ENCODE measurements at regions not wholly inside any gene's neighbourhood (a gene's known extent, or its start where the extent isn't known, plus 50 kb on each side); places are given as distances from the start of the nearest gene placed in this dataset.
"Not testable (repeated sequence)": the region's sequence is repeated elsewhere in the genome, so short reads cannot be mapped to it uniquely, and the experiment has no call there.

GRCh38 chr10:8128511-8128910 lies 74.0 kb downstream of the GATA3 start:
- no peak for DNase-seq (ENCODE audit: low spot score)

- DNase-seq (ENCODE audit: low spot score), result no peak
These were observed 75.0 kb downstream of the GATA3 start for GRCh38 chr10:8129438-8129837.

- DNase-seq (ENCODE audit: low spot score), result peak; percentile 30
These were observed 76.8 kb downstream of the GATA3 start for GRCh38 chr10:8130973-8131911.

- DNase-seq (ENCODE audit: low spot score), result no peak
These were observed 78.7 kb downstream of the GATA3 start for GRCh38 chr10:8133146-8133545.

GRCh38 chr10:8136736-8137135 lies 82.2 kb downstream of the GATA3 start:
- DNase-seq (ENCODE audit: low spot score), result no peak

- no peak for DNase-seq (ENCODE audit: low spot score)
These were observed 82.8 kb downstream of the GATA3 start for GRCh38 chr10:8137272-8137681.

GRCh38 chr10:8137726-8138125 lies 83.2 kb downstream of the GATA3 start:
- DNase-seq (ENCODE audit: low spot score), result no peak

GRCh38 chr10:8138471-8138870 lies 84.0 kb downstream of the GATA3 start:
- DNase-seq (ENCODE audit: low spot score), result peak; percentile 42

- DNase-seq (ENCODE audit: low spot score), result no peak
These were observed 90.0 kb downstream of the GATA3 start for GRCh38 chr10:8144496-8144895.

GRCh38 chr10:8146650-8147049 lies 92.2 kb downstream of the GATA3 start:
- DNase-seq (ENCODE audit: low spot score), result no peak

- DNase-seq (ENCODE audit: low spot score), result no peak
These were observed 95.5 kb downstream of the GATA3 start for GRCh38 chr10:8149991-8150390.

GRCh38 chr10:8150401-8150905 lies 96.0 kb downstream of the GATA3 start:
- no peak for DNase-seq (ENCODE audit: low spot score)

GRCh38 chr10:8151086-8151485 lies 96.6 kb downstream of the GATA3 start:
- DNase-seq (ENCODE audit: low spot score), result no peak

- DNase-seq (ENCODE audit: low spot score), result no peak
These were observed 102.4 kb downstream of the GATA3 start for GRCh38 chr10:8156918-8157317.

- no peak for DNase-seq (ENCODE audit: low spot score)
These were observed 103.9 kb downstream of the GATA3 start for GRCh38 chr10:8158193-8159071.

- no peak for DNase-seq (ENCODE audit: low spot score)
These were observed 105.1 kb downstream of the GATA3 start for GRCh38 chr10:8159341-8160165.

GRCh38 chr10:8163824-8164223 lies 109.3 kb downstream of the GATA3 start:
- DNase-seq (ENCODE audit: low spot score), result no peak

- DNase-seq (ENCODE audit: low spot score), result not testable (repeated sequence)
These were observed 110.2 kb downstream of the GATA3 start for GRCh38 chr10:8164640-8165039.

GRCh38 chr10:8168836-8169235 lies 114.3 kb downstream of the GATA3 start:
- DNase-seq (ENCODE audit: low spot score), result no peak

- DNase-seq (ENCODE audit: low spot score), result no peak
These were observed 116.5 kb downstream of the GATA3 start for GRCh38 chr10:8171008-8171407.

GRCh38 chr10:8172604-8173003 lies 118.1 kb downstream of the GATA3 start:
- DNase-seq (ENCODE audit: low spot score), result no peak

All from COLO829 (cell line).